ENCODE measurements at regions not wholly inside any gene's neighbourhood (a gene's known extent, or its start where the extent isn't known, plus 50 kb on each side); places are given as distances from the start of the nearest gene placed in this dataset.

GRCh38 chr18:40157120-40157519 is 1797.9 kb upstream of the PIK3C3 start:
- no peak for TF ChIP-seq CTCF (IDR thresholded peaks at IDR 0.05; ENCODE audit: low read depth, low read length, missing input control)
- no peak for TF ChIP-seq GABPA (IDR thresholded peaks at IDR 0.05 in 1 of 2, conservative IDR thresholded peaks at IDR 0.05 in 1 of 2)
- no peak for TF ChIP-seq REST (IDR thresholded peaks at IDR 0.05)
- TF ChIP-seq RAD21 (IDR thresholded peaks at IDR 0.05) = no peak
- TF ChIP-seq MAX (IDR thresholded peaks at IDR 0.05) = no peak
- TF ChIP-seq ZBTB33 (IDR thresholded peaks at IDR 0.05) = no peak

Measured in liver (tissue), 3 donors.